B cell (primary cell): ENCODE measurements at regions not wholly inside any gene's neighbourhood (a gene's known extent, or its start where the extent isn't known, plus 50 kb on each side); places are given as distances from the start of the nearest gene placed in this dataset.

Experiments
- ATAC-seq: fragments of 200-7000 bp; cut with Tn5 transposase; one replicate; pipeline ENCODE4 v1.10.0; 2021; ENCODE audit warnings: low read depth, mild to moderate bottlenecking, moderate number of reproducible peaks, moderate library complexity
- CTCF ChIA-PET: fragments of 350-600 bp; sonication (Branson Sonifier 250); formaldehyde crosslinking; loops from one replicate; lab custom pipeline; 2021; ENCODE audit warnings: antibody characterized with exemption, inconsistent platforms; lab: Charles Lee
- POLR2A ChIA-PET: fragments of 350-600 bp; sonication (Branson Sonifier 250); formaldehyde crosslinking; loops from one replicate; lab custom pipeline; 2021; ENCODE audit warnings: antibody characterized with exemption; lab: Charles Lee
- DNase-seq: peaks from one replicate; pipeline ENCODE4 v3.0.0; 2013
- H2AFZ ChIP-seq: 2 replicates; pipeline ENCODE4 v1.6.1; 2012; ENCODE audit warnings: mild to moderate bottlenecking, low read depth, low read length; ENCODE audit not compliant: insufficient read depth, poor library complexity, severe bottlenecking
- H3K27ac ChIP-seq, 2 donors: 1 replicate in 1 of 2; 2 replicates in 1 of 2; pipeline ENCODE4 v1.5.1; 2012 to 2013; ENCODE audit warnings: low read length in 2 of 2, mild to moderate bottlenecking in 2 of 2, moderate library complexity in 1 of 2
- H3K27me3 ChIP-seq, 4 experiments: fragments of 200-600 bp in 1 of 4; sonication (generic) in 1 of 4; replicated peaks in 1 of 4; 1 replicate in 2 of 4; 2 replicates in 2 of 4; pipeline versions ENCODE4 v1.6.1 to v1.7.0; 2013 to 2016; ENCODE audit warnings: low read length in 3 of 4, mild to moderate bottlenecking in 2 of 4, mixed read lengths in 1 of 4, moderate library complexity in 1 of 4; ENCODE audit not compliant: insufficient read depth in 4 of 4, control insufficient read depth in 3 of 4; ENCODE audit errors: control extremely low read depth in 1 of 4
- H3K36me3 ChIP-seq, 2 experiments: replicated peaks in 1 of 2; 1 replicate in 1 of 2; 2 replicates in 1 of 2; pipeline versions ENCODE4 v1.6.1 to v1.7.1; 2013; ENCODE audit warnings: low read length in 1 of 2; ENCODE audit not compliant: insufficient read depth in 2 of 2, control insufficient read depth in 1 of 2; ENCODE audit errors: control extremely low read depth in 1 of 2, extremely low read depth in 1 of 2
- H3K4me1 ChIP-seq, 2 donors: fragments of 200-600 bp in 1 of 2; sonication (generic) in 1 of 2; 1 replicate in 1 of 2; 2 replicates in 1 of 2; pipeline versions ENCODE4 v1.5.1 to v1.6.1; 2013 to 2017; ENCODE audit warnings: low read length in 2 of 2; ENCODE audit not compliant: control insufficient read depth in 2 of 2, insufficient read depth in 2 of 2
- H3K4me2 ChIP-seq: replicated peaks from 2 replicates; pipeline ENCODE3; 2012; ENCODE audit warnings: mild to moderate bottlenecking, low read depth, low read length; ENCODE audit not compliant: poor library complexity, severe bottlenecking
- H3K4me3 ChIP-seq, 5 experiments: fragments of 200-600 bp in 1 of 5; sonication (generic) in 1 of 5; 1 replicate in 3 of 5; 2 replicates in 2 of 5; pipeline versions ENCODE4 v1.5.1 to v1.7.0; 2011 to 2016; ENCODE audit warnings: low read length in 4 of 5, mild to moderate bottlenecking in 4 of 5, low read depth in 2 of 5, control low read depth in 1 of 5, moderate library complexity in 1 of 5; ENCODE audit not compliant: insufficient read depth in 1 of 5; ENCODE audit errors: control extremely low read depth in 1 of 5, extremely low read depth in 1 of 5
- H3K79me2 ChIP-seq: fragments of 200-600 bp; sonication (generic); one replicate; pipeline ENCODE4 v1.6.0; 2016; ENCODE audit warnings: low read length; ENCODE audit not compliant: control insufficient read depth, insufficient read depth
- H3K9ac ChIP-seq: fragments of 200-600 bp; sonication (generic); 2 replicates; pipeline ENCODE4 v1.6.1; 2017; ENCODE audit warnings: mild to moderate bottlenecking, low read length, moderate library complexity
- H3K9me3 ChIP-seq, 3 donors: one replicate each; pipeline versions ENCODE4 v1.6.1 to v1.7.1; 2013; ENCODE audit warnings: low read length in 2 of 3; ENCODE audit not compliant: control insufficient read depth in 2 of 3, insufficient read depth in 1 of 3; ENCODE audit errors: control extremely low read depth in 1 of 3
- H4K20me1 ChIP-seq: 2 replicates; pipeline ENCODE4 v1.6.0; 2012; ENCODE audit warnings: mild to moderate bottlenecking, low read length; ENCODE audit not compliant: insufficient read depth, control insufficient read depth, poor library complexity, severe bottlenecking
- H3K27ac Mint-ChIP-seq: one replicate; pipeline ENCODE4 v1.8.0; 2021; ENCODE audit warnings: mixed read lengths
- H3K27me3 Mint-ChIP-seq: one replicate; pipeline ENCODE4 v1.8.0; 2021; ENCODE audit warnings: mixed read lengths
- H3K4me1 Mint-ChIP-seq: one replicate; pipeline ENCODE4 v1.8.0; 2021; ENCODE audit warnings: mixed read lengths
- H3K4me3 Mint-ChIP-seq: one replicate; pipeline ENCODE4 v1.8.0; 2021; ENCODE audit warnings: mixed read lengths
- H3K9me3 Mint-ChIP-seq: one replicate; pipeline ENCODE4 v1.8.0; 2022; ENCODE audit warnings: mixed read lengths; ENCODE audit not compliant: insufficient read depth
- CTCF ChIP-seq: fragments of 200-600 bp; IDR thresholded peaks from one replicate; pipeline ENCODE4 v1.8.0; 2022; ENCODE audit warnings: antibody characterized with exemption, mild to moderate bottlenecking
- EZH2 ChIP-seq: IDR thresholded peaks from 2 replicates; pipeline ENCODE4 v1.6.1; 2012; ENCODE audit warnings: borderline replicate concordance, low read depth, mild to moderate bottlenecking, moderate library complexity, low read length; ENCODE audit not compliant: insufficient read depth, poor library complexity, severe bottlenecking
- WGBS: methylation state at CpG from one replicate; pipeline ENCODE4 v1.1.5; 2013; ENCODE audit warnings: missing lambda C conversion rate; ENCODE audit not compliant: insufficient coverage; 5-methylcytosine and 5-hydroxymethylcytosine counted together
- intact Hi-C: fragments of 100-400 bp; cut with micrococcal nuclease; formaldehyde crosslinking; loops from one replicate; pipeline ENCODE4 v1.10.0; 2022

- intact Hi-C loops, result no loop called here
- H3K36me3 ChIP-seq, result no peaks in the 10 kb centered on the region
- H3K9ac ChIP-seq, result no peak overlapping the region
- no peak overlapping the region for H3K4me3 Mint-ChIP-seq
- no peaks in the 10 kb centered on the region for H3K4me1 Mint-ChIP-seq
- CTCF ChIA-PET, result no interaction called here
- ATAC-seq (no peak), DNase-seq (no peak)
- no peak overlapping the region for H3K4me3 ChIP-seq
- POLR2A ChIA-PET, result no interaction called here
- H3K9me3 Mint-ChIP-seq, result no peaks in the 10 kb centered on the region
- no peaks in the 10 kb centered on the region for H3K9me3 ChIP-seq
- H3K27me3 Mint-ChIP-seq, result peaks cover 6% of the 10 kb centered on the region
- H4K20me1 ChIP-seq, result no peaks in the 10 kb centered on the region
- no peak overlapping the region for H3K4me2 ChIP-seq
- TF ChIP-seq CTCF (no peak), EZH2 (no peak)
- H3K27me3 ChIP-seq, result no peaks in the 10 kb centered on the region
- H3K27ac ChIP-seq, result no peak overlapping the region
- no peak overlapping the region for H3K27ac Mint-ChIP-seq
- no peaks in the 10 kb centered on the region for H3K79me2 ChIP-seq
- no peak overlapping the region for H2AFZ ChIP-seq
- H3K4me1 ChIP-seq, result no peaks in the 10 kb centered on the region
Observed at GRCh38 chr1:163450986-163451385, 129.2 kb downstream of the NUF2 start.

GRCh38 chr1:163459539-163459938, 137.8 kb downstream of the NUF2 start:
- Mint-ChIP-seq H3K4me1 (no peaks in the 10 kb centered on the region), H3K27me3 (peaks cover 12% of the 10 kb centered on the region), H3K9me3 (no peaks in the 10 kb centered on the region), H3K4me3 (no peak overlapping the region), H3K27ac (no peak overlapping the region)
- Histone ChIP-seq H3K4me2 (no peak overlapping the region), H3K36me3 (no peaks in the 10 kb centered on the region), H3K27me3 (no peaks in the 10 kb centered on the region), H2AFZ (no peak overlapping the region), H3K4me3 (no peak overlapping the region), H3K9me3 (no peaks in the 10 kb centered on the region), H3K4me1 (no peaks in the 10 kb centered on the region), H3K79me2 (no peaks in the 10 kb centered on the region), H4K20me1 (no peaks in the 10 kb centered on the region), H3K27ac (no peak overlapping the region), H3K9ac (no peak overlapping the region)
- ATAC-seq, result no peak
- TF ChIP-seq EZH2, result no peak
- no peak for TF ChIP-seq CTCF
- no CpG with 5 or more reads among the region's 4 CpGs for WGBS
- intact Hi-C loops, result no loop called here
- DNase-seq, result no peak
- CTCF ChIA-PET, result no interaction called here
- POLR2A ChIA-PET, result no interaction called here
